ENCODE measurements at regions not wholly inside any gene's neighbourhood (a gene's known extent, or its start where the extent isn't known, plus 50 kb on each side); places are given as distances from the start of the nearest gene placed in this dataset.
A peak's percentile ranks its signal among the peaks of the same experiment; 100 is the strongest.

GRCh38 chr5:25744908-25745307 lies 1100.1 kb upstream of the CDH10 start:
- Histone ChIP-seq H3K4me3 (ENCODE audit: low read depth, low read length) (no peak overlapping the region), H3K9me3 (no peaks in the 10 kb centered on the region), H3K27me3 (replicated peaks; ENCODE audit: control insufficient read depth, insufficient read depth, low read length) (no peaks in the 10 kb centered on the region), H3K36me3 (ENCODE audit: control insufficient read depth, insufficient read depth, low read length) (no peaks in the 10 kb centered on the region), H3K4me1 (no peaks in the 10 kb centered on the region)
- Mint-ChIP-seq H3K27me3 (ENCODE audit: insufficient read depth, unreplicated experiment) (no peaks in the 10 kb centered on the region), H3K4me3 (ENCODE audit: unreplicated experiment) (no peak overlapping the region), H3K4me1 (ENCODE audit: low read depth, unreplicated experiment) (no peaks in the 10 kb centered on the region), H3K36me3 (ENCODE audit: insufficient read depth, unreplicated experiment) (no peaks in the 10 kb centered on the region), H3K9me3 (ENCODE audit: unreplicated experiment) (peaks cover 7% of the 10 kb centered on the region), H3K27ac (ENCODE audit: unreplicated experiment) (no peak overlapping the region)
- ChIA-PET CTCF (no interaction called here), POLR2A (no interaction called here)
- TF ChIP-seq CTCF (IDR thresholded peaks at IDR 0.05; ENCODE audit: insufficient read depth in 1 of 2, low read depth in 1 of 2, low read length in 1 of 2, severe bottlenecking in 1 of 2, unreplicated experiment in 1 of 2): no peak
- no TSS peak for BruUV-seq (replicated peaks)
- intact Hi-C loops (cut with micrococcal nuclease; ENCODE audit: unreplicated experiment): no loop called here
- no peak for DNase-seq

- Mint-ChIP-seq H3K27ac (ENCODE audit: unreplicated experiment) (no peak overlapping the region), H3K4me3 (ENCODE audit: unreplicated experiment) (no peak overlapping the region), H3K4me1 (ENCODE audit: low read depth, unreplicated experiment) (no peaks in the 10 kb centered on the region), H3K36me3 (ENCODE audit: insufficient read depth, unreplicated experiment) (no peaks in the 10 kb centered on the region), H3K27me3 (ENCODE audit: insufficient read depth, unreplicated experiment) (no peaks in the 10 kb centered on the region), H3K9me3 (ENCODE audit: unreplicated experiment) (no peaks in the 10 kb centered on the region)
- ChIA-PET POLR2A (no interaction called here), CTCF (no interaction called here)
- intact Hi-C loops (cut with micrococcal nuclease; ENCODE audit: unreplicated experiment): no loop called here
- Histone ChIP-seq H3K4me3 (ENCODE audit: low read depth, low read length) (no peak overlapping the region), H3K36me3 (ENCODE audit: control insufficient read depth, insufficient read depth, low read length) (no peaks in the 10 kb centered on the region), H3K4me1 (no peaks in the 10 kb centered on the region), H3K27me3 (replicated peaks; ENCODE audit: control insufficient read depth, insufficient read depth, low read length) (no peaks in the 10 kb centered on the region), H3K9me3 (no peaks in the 10 kb centered on the region)
- DNase-seq: no peak
- TF ChIP-seq CTCF (IDR thresholded peaks at IDR 0.05; ENCODE audit: insufficient read depth in 1 of 2, low read depth in 1 of 2, low read length in 1 of 2, severe bottlenecking in 1 of 2, unreplicated experiment in 1 of 2): no peak
- no TSS peak for BruUV-seq (replicated peaks)
These were observed 1071.9 kb upstream of the CDH10 start for GRCh38 chr5:25716680-25717079.

GRCh38 chr5:25713259-25713658 lies 1068.5 kb upstream of the CDH10 start:
- peak in 1 of 2 experiments; percentile 10 for DNase-seq
- intact Hi-C loops (cut with micrococcal nuclease; ENCODE audit: unreplicated experiment): loop anchor here (2.0 kb wide), 1 partner anchor 168 kb away; no protein-coding TSS in a partner anchor
- H3K4me3 ChIP-seq (ENCODE audit: low read depth, low read length): no peak overlapping the region
- H3K36me3 ChIP-seq (ENCODE audit: control insufficient read depth, insufficient read depth, low read length): no peaks in the 10 kb centered on the region
- Mint-ChIP-seq H3K27ac (ENCODE audit: unreplicated experiment) (no peak overlapping the region), H3K4me1 (ENCODE audit: low read depth, unreplicated experiment) (no peaks in the 10 kb centered on the region), H3K4me3 (ENCODE audit: unreplicated experiment) (no peak overlapping the region), H3K9me3 (ENCODE audit: unreplicated experiment) (no peaks in the 10 kb centered on the region), H3K27me3 (ENCODE audit: insufficient read depth, unreplicated experiment) (no peaks in the 10 kb centered on the region), H3K36me3 (ENCODE audit: insufficient read depth, unreplicated experiment) (no peaks in the 10 kb centered on the region)
- CTCF ChIA-PET: no interaction called here
- no peaks in the 10 kb centered on the region for H3K27me3 ChIP-seq (replicated peaks; ENCODE audit: control insufficient read depth, insufficient read depth, low read length)
- H3K4me1 ChIP-seq: no peaks in the 10 kb centered on the region
- no peaks in the 10 kb centered on the region for H3K9me3 ChIP-seq
- POLR2A ChIA-PET: no interaction called here
- BruUV-seq (replicated peaks): no TSS peak
- no peak for TF ChIP-seq CTCF (IDR thresholded peaks at IDR 0.05; ENCODE audit: insufficient read depth in 1 of 2, low read depth in 1 of 2, low read length in 1 of 2, severe bottlenecking in 1 of 2, unreplicated experiment in 1 of 2)
